C4-2B (cell line): ENCODE measurements at regions not wholly inside any gene's neighbourhood (a gene's known extent, or its start where the extent isn't known, plus 50 kb on each side); places are given as distances from the start of the nearest gene placed in this dataset.

Source experiments
- H3K27ac ChIP-seq: fragments of 450-650 bp; 2 replicates; pipeline ENCODE4 v1.5.1; 2017
- ZFX ChIP-seq: fragments of 450-650 bp; IDR thresholded peaks from 2 replicates; pipeline ENCODE4 v1.6.1; 2017
- TF ChIP-seq, protein P1 (sequence below): fragments of 450-650 bp; conservative IDR thresholded peaks from 2 replicates; pipeline ENCODE4 v1.5.1; 2017; ENCODE audit warnings: mild to moderate bottlenecking

DNA sequence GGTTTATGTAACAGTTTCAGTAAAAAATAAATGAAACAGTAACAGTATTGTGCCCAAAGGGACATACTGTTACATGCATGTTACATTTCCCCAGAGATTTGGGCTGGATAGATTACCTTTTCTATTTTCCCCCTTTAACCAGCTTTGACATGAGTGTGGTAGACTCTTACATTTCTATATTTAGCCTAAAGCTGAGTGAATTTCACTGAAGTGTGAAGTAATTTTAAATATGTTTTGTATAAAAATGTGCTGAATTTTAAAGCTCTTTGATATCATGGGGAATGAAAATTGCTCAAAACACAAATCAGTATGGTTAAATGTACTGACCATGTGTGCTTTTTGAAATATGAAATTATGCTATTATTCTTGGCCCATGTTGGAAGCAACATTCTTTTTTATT, 122.3 kb upstream of the CDH10 start:
- no peak for TF ChIP-seq ZFX
- TF ChIP-seq, protein P1, sequence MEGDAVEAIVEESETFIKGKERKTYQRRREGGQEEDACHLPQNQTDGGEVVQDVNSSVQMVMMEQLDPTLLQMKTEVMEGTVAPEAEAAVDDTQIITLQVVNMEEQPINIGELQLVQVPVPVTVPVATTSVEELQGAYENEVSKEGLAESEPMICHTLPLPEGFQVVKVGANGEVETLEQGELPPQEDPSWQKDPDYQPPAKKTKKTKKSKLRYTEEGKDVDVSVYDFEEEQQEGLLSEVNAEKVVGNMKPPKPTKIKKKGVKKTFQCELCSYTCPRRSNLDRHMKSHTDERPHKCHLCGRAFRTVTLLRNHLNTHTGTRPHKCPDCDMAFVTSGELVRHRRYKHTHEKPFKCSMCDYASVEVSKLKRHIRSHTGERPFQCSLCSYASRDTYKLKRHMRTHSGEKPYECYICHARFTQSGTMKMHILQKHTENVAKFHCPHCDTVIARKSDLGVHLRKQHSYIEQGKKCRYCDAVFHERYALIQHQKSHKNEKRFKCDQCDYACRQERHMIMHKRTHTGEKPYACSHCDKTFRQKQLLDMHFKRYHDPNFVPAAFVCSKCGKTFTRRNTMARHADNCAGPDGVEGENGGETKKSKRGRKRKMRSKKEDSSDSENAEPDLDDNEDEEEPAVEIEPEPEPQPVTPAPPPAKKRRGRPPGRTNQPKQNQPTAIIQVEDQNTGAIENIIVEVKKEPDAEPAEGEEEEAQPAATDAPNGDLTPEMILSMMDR = no peak
- H3K27ac ChIP-seq = no peak overlapping the region

GRCh38 chr5:24765219-24765618, 120.4 kb upstream of the CDH10 start:
- H3K27ac ChIP-seq = no peak overlapping the region
- TF ChIP-seq, protein P1 = no peak
- no peak for TF ChIP-seq ZFX

DNA sequence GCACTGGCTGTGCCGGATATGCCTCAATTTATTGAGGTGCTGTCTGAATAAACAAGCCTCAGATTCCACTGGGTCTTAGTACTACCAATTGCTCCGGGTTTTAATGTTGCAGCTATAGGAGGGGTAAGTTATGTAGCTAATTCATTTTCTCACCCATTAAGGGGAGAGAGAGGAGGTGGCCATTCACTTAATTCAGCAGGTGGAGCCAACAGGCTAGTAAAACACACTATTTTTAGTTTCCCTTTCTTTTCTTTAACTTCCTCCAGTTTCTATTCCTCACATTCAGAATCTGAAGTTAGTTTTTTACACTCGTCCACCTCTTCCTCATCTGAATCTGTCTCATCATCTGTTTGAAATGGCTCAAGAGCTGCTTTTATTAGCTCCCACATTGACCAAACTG, 105.6 kb upstream of the CDH10 start:
- no peak for TF ChIP-seq ZFX
- TF ChIP-seq, protein P1 = no peak

GRCh38 chr5:24749701-24750100, 104.9 kb upstream of the CDH10 start:
- TF ChIP-seq ZFX = no peak
- TF ChIP-seq, protein P1 = no peak
- H3K27ac ChIP-seq = no peak overlapping the region

More for the DNA sequence above, 105.6 kb upstream of the CDH10 start:
- H3K27ac ChIP-seq = no peak overlapping the region

- no peak overlapping the region for H3K27ac ChIP-seq
- TF ChIP-seq, protein P1 = no peak
- TF ChIP-seq ZFX = no peak
Observed at GRCh38 chr5:24747327-24747726, 102.5 kb upstream of the CDH10 start.

- no peak for TF ChIP-seq ZFX
- TF ChIP-seq, protein P1 = no peak
- no peak overlapping the region for H3K27ac ChIP-seq
Observed at GRCh38 chr5:24742334-24742733, 97.6 kb upstream of the CDH10 start.

DNA sequence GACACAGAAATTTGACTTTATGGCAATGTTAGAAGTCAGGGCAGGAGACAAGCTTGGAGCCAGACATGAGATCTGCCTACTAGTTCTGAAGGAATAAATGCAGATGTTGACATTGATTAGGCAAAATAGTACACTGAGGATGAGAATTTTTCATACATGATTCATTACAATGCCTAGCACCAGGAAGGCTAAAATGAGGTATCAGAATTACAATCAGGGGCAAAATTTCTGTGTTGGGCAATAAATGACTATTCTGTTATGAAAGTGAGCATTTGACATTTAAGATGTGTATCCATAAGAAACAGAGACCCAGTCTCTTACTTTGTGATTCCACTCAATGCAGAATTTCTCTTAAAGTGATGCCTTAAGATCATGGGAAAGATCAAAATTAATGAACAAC, 92.4 kb upstream of the CDH10 start:
- TF ChIP-seq, protein P1 = no peak
- TF ChIP-seq ZFX = no peak
- no peak overlapping the region for H3K27ac ChIP-seq
